Upper lobe of left lung (tissue), 4 donors: ENCODE measurements at regions not wholly inside any gene's neighbourhood (a gene's known extent, or its start where the extent isn't known, plus 50 kb on each side); places are given as distances from the start of the nearest gene placed in this dataset.

Experiments
- POLR2A ChIP-seq, 4 donors: fragments of 450-650 bp; IDR thresholded peaks; one replicate each; pipeline ENCODE4 v1.5.1; 2016 to 2017; ENCODE audit warnings: antibody characterized with exemption in 4 of 4, mild to moderate bottlenecking in 2 of 4
- POLR2AphosphoS5 ChIP-seq, 2 donors: sonication (generic); formaldehyde crosslinking; IDR thresholded peaks; one replicate each; pipeline ENCODE4 v1.5.1; 2017; ENCODE audit warnings: antibody characterized with exemption in 2 of 2
- TF ChIP-seq, protein P1 (sequence below), 6 experiments: fragments of 450-650 bp in 4 of 6; fragments of 200-600 bp in 2 of 6; sonication (generic) in 2 of 6; IDR thresholded peaks; one replicate each; pipeline ENCODE4 v1.5.1; 2016 to 2019; ENCODE audit warnings: antibody characterized with exemption in 6 of 6

DNA sequence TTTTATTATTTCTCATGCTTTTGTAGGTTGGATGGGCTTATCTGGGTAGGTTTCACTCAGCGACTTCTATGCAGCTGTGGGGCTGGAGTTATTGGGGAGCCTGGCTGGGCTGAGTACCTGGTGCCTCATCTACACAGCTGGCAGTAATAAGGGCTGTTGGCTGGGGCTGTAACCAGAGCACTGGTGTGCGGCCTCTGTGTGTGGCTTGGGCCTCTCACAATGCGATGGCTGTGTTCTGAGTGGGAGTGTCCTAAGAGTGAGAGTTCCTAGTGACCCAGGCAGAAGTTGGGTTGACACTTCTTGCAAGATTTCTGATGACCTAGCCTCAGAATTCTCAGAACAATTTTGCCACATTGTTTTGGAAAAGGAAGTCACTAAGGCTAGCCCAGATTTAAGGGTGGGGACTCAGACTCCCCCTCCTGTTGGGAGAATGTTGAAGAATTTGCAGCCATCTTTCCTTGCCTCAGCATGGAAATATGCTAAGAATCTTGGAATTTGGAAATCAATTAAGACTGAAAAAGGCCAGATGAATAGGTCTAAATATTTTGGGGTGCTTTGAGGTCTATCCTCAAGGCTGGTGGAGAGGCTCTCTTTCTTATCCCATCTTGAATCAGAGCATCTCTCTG, 158.8 kb downstream of the SCP2D1 start:
- TF ChIP-seq, protein P1, sequence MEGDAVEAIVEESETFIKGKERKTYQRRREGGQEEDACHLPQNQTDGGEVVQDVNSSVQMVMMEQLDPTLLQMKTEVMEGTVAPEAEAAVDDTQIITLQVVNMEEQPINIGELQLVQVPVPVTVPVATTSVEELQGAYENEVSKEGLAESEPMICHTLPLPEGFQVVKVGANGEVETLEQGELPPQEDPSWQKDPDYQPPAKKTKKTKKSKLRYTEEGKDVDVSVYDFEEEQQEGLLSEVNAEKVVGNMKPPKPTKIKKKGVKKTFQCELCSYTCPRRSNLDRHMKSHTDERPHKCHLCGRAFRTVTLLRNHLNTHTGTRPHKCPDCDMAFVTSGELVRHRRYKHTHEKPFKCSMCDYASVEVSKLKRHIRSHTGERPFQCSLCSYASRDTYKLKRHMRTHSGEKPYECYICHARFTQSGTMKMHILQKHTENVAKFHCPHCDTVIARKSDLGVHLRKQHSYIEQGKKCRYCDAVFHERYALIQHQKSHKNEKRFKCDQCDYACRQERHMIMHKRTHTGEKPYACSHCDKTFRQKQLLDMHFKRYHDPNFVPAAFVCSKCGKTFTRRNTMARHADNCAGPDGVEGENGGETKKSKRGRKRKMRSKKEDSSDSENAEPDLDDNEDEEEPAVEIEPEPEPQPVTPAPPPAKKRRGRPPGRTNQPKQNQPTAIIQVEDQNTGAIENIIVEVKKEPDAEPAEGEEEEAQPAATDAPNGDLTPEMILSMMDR (IDR thresholded peaks at IDR 0.05) = no peak
- TF ChIP-seq POLR2A (IDR thresholded peaks at IDR 0.05) (no peak), POLR2AphosphoS5 (IDR thresholded peaks at IDR 0.05) (no peak)
